HG03039 (cell line): ENCODE measurements at regions not wholly inside any gene's neighbourhood (a gene's known extent, or its start where the extent isn't known, plus 50 kb on each side); places are given as distances from the start of the nearest gene placed in this dataset.
"Not testable (repeated sequence)": the region's sequence is repeated elsewhere in the genome, so short reads cannot be mapped to it uniquely, and the experiment has no call there.

Source experiments
- ATAC-seq: cut with Tn5 transposase; IDR thresholded peaks from one replicate; pipeline ENCODE4 v1.9.1; 2021; ENCODE audit warnings: mild to moderate bottlenecking, moderate library complexity; ENCODE audit not compliant: unreplicated experiment

GRCh38 chr1:172914501-172915144 lies 136.1 kb downstream of the TNFSF18 start:
- no peak for ATAC-seq

GRCh38 chr1:172915271-172915670 lies 135.5 kb downstream of the TNFSF18 start:
- no peak for ATAC-seq

GRCh38 chr1:172916116-172916515 lies 134.6 kb downstream of the TNFSF18 start:
- ATAC-seq: no peak

- no peak for ATAC-seq
Observed at GRCh38 chr1:172917972-172918371, 132.8 kb downstream of the TNFSF18 start.

- ATAC-seq: no peak
Observed at GRCh38 chr1:172918478-172918877, 132.3 kb downstream of the TNFSF18 start.

GRCh38 chr1:172926070-172926469 lies 124.7 kb downstream of the TNFSF18 start:
- ATAC-seq: no peak

- ATAC-seq: no peak
Observed at GRCh38 chr1:172928412-172928811, 122.3 kb downstream of the TNFSF18 start.

GRCh38 chr1:172929006-172929405 lies 121.7 kb downstream of the TNFSF18 start:
- ATAC-seq: no peak

- ATAC-seq: no peak
Observed at GRCh38 chr1:172930142-172930541, 120.6 kb downstream of the TNFSF18 start.

- no peak for ATAC-seq
Observed at GRCh38 chr1:172931340-172931739, 119.4 kb downstream of the TNFSF18 start.

- ATAC-seq: no peak
Observed at GRCh38 chr1:172931761-172932160, 119.0 kb downstream of the TNFSF18 start.

GRCh38 chr1:172932981-172933380 lies 117.8 kb downstream of the TNFSF18 start:
- no peak for ATAC-seq

- ATAC-seq: no peak
Observed at GRCh38 chr1:172934417-172934762, 116.4 kb downstream of the TNFSF18 start.

- ATAC-seq: no peak
Observed at GRCh38 chr1:172935062-172935592, 115.6 kb downstream of the TNFSF18 start.

GRCh38 chr1:172936088-172936645 lies 114.6 kb downstream of the TNFSF18 start:
- ATAC-seq: no peak

- ATAC-seq: no peak
Observed at GRCh38 chr1:172938681-172939080, 112.1 kb downstream of the TNFSF18 start.

- no peak for ATAC-seq
Observed at GRCh38 chr1:172939475-172939874, 111.3 kb downstream of the TNFSF18 start.

GRCh38 chr1:172940174-172940855 lies 110.4 kb downstream of the TNFSF18 start:
- ATAC-seq: no peak

GRCh38 chr1:172941471-172941870 lies 109.3 kb downstream of the TNFSF18 start:
- ATAC-seq: no peak

GRCh38 chr1:172941945-172942344 lies 108.8 kb downstream of the TNFSF18 start:
- no peak for ATAC-seq

GRCh38 chr1:172943138-172943537 lies 107.6 kb downstream of the TNFSF18 start:
- ATAC-seq: not testable (repeated sequence)

- ATAC-seq: no peak
Observed at GRCh38 chr1:172944931-172945330, 105.8 kb downstream of the TNFSF18 start.
